K562 (cell line): ENCODE measurements at regions not wholly inside any gene's neighbourhood (a gene's known extent, or its start where the extent isn't known, plus 50 kb on each side); places are given as distances from the start of the nearest gene placed in this dataset.
"Not testable (repeated sequence)": the region's sequence is repeated elsewhere in the genome, so short reads cannot be mapped to it uniquely, and the experiment has no call there.

Experiments used
- EZH2 ChIP-seq: IDR thresholded peaks from 2 replicates; pipeline ENCODE4 v1.6.1; 2012; ENCODE audit warnings: low read depth, mild to moderate bottlenecking, inconsistent platforms, low read length, borderline replicate concordance
- FIP1L1 ChIP-seq: fragments of 200-400 bp; formaldehyde crosslinking; IDR thresholded peaks from 2 replicates; pipeline ENCODE4 v1.6.1; 2018; ENCODE audit warnings: mild to moderate bottlenecking, low read depth, low read length; ENCODE audit not compliant: poor library complexity, severe bottlenecking
- FOS ChIP-seq: IDR thresholded peaks from 3 replicates; pipeline ENCODE4 v1.6.1; 2011; ENCODE audit not compliant: insufficient read length; ENCODE audit errors: extremely low read depth
- NRF1 ChIP-seq, 2 experiments: fragments of 450-650 bp; IDR thresholded peaks in 1 of 2; conservative IDR thresholded peaks in 1 of 2; 2 replicates each; pipeline ENCODE4 v1.6.1; 2014; ENCODE audit warnings: mild to moderate bottlenecking in 2 of 2
- POLR2A ChIP-seq: fragments of 450-650 bp; conservative IDR thresholded peaks from 2 replicates; pipeline ENCODE4 v1.6.1; 2016
- TRIM28 ChIP-seq: fragments of 450-650 bp; IDR thresholded peaks from 2 replicates; pipeline ENCODE4 v1.6.1; 2017
- ZFP1 ChIP-seq: fragments of 450-650 bp; formaldehyde crosslinking; IDR thresholded peaks from 2 replicates; pipeline ENCODE4 v1.4.0; 2020; ENCODE audit warnings: mild to moderate bottlenecking, mixed read lengths
- ZNF354B ChIP-seq: fragments of 250-450 bp; sonication (Bioruptor Pico); IDR thresholded peaks from 2 replicates; pipeline ENCODE4 v1.4.0; 2020
- ZNF740 ChIP-seq, 3 experiments: fragments of 200-800 bp in 1 of 3; sonication (Bioruptor generic) in 1 of 3; sonication (generic) in 1 of 3; formaldehyde crosslinking in 1 of 3; IDR thresholded peaks; 2 replicates each; pipeline versions ENCODE4 v1.6.1 to v1.8.0; 2016 to 2022; ENCODE audit warnings: mild to moderate bottlenecking in 2 of 3, missing compliant biosample characterization in 2 of 3, missing genetic modification characterization in 2 of 3, missing genetic modification reagents in 1 of 3
- TF ChIP-seq, protein P1 (sequence below), 3 experiments: IDR thresholded peaks in 2 of 3; conservative IDR thresholded peaks in 1 of 3; 2 replicates each; pipeline ENCODE4 v1.5.1; 2011 to 2012; ENCODE audit warnings: low read length in 3 of 3, mild to moderate bottlenecking in 3 of 3, control low read depth in 2 of 3, improper control_type of control experiment in 1 of 3, inconsistent platforms in 1 of 3, low read depth in 1 of 3, mixed read lengths in 1 of 3, moderate library complexity in 1 of 3; ENCODE audit not compliant: insufficient read depth in 2 of 3
- TF ChIP-seq, protein P2 (sequence below): sonication (generic); formaldehyde crosslinking; IDR thresholded peaks from 2 replicates; pipeline ENCODE4 v1.8.1; 2023; ENCODE audit warnings: mild to moderate bottlenecking, missing genetic modification reagents

DNA sequence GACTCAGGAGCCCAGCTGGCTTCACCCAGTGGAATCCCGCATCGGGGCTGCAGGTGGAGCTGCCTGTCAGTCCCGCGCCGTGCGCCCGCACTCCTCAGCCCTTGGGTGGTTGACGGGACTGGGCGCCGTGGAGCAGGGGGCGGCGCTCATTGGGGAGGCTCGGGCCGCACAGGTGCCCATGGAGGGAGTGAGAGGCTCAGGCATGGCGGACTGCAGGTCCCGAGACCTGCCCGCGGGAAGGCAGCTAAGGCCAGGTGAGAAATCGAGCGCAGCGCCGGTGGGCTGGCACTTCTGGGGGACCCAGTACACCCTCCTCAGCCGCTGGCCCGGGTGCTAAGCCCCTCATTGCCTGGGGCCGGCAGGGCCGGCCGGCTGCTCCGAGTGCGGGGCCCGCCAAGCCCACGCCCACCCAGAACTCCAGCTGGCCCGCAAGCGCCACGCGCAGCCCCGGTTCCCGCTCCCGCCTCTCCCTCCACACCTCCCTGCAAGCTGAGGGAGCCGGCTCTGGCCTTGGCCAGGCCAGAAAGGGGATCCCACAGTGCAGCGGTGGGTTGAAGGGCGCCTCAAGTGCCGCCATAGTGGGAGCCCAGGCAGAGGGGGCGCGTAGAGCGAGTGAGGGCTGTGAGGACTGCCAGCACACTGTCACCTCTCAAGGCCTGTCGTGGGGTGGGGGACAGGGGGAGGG lies 314.6 kb upstream of the MAGI2 start:
- TF ChIP-seq, protein P1, sequence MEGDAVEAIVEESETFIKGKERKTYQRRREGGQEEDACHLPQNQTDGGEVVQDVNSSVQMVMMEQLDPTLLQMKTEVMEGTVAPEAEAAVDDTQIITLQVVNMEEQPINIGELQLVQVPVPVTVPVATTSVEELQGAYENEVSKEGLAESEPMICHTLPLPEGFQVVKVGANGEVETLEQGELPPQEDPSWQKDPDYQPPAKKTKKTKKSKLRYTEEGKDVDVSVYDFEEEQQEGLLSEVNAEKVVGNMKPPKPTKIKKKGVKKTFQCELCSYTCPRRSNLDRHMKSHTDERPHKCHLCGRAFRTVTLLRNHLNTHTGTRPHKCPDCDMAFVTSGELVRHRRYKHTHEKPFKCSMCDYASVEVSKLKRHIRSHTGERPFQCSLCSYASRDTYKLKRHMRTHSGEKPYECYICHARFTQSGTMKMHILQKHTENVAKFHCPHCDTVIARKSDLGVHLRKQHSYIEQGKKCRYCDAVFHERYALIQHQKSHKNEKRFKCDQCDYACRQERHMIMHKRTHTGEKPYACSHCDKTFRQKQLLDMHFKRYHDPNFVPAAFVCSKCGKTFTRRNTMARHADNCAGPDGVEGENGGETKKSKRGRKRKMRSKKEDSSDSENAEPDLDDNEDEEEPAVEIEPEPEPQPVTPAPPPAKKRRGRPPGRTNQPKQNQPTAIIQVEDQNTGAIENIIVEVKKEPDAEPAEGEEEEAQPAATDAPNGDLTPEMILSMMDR (IDR thresholded peaks at IDR 0.05 in 2 of 3, conservative IDR thresholded peaks at IDR 0.05 in 1 of 3; ENCODE audit: insufficient read depth in 2 of 3, low read depth in 1 of 3, low read length in 3 of 3) = not testable (repeated sequence)
- not testable (repeated sequence) for TF ChIP-seq ZNF354B (CRISPR knock-in tag); ZNF740 (CRISPR knock-in tag; IDR thresholded peaks at IDR 0.05); ZNF740 (tag; IDR thresholded peaks at IDR 0.05); NRF1 (conservative IDR thresholded peaks at IDR 0.05 in 1 of 2, IDR thresholded peaks at IDR 0.05 in 1 of 2); FOS; ZFP1 (CRISPR knock-in tag); POLR2A; EZH2; TRIM28; FIP1L1
- TF ChIP-seq, protein P2, sequence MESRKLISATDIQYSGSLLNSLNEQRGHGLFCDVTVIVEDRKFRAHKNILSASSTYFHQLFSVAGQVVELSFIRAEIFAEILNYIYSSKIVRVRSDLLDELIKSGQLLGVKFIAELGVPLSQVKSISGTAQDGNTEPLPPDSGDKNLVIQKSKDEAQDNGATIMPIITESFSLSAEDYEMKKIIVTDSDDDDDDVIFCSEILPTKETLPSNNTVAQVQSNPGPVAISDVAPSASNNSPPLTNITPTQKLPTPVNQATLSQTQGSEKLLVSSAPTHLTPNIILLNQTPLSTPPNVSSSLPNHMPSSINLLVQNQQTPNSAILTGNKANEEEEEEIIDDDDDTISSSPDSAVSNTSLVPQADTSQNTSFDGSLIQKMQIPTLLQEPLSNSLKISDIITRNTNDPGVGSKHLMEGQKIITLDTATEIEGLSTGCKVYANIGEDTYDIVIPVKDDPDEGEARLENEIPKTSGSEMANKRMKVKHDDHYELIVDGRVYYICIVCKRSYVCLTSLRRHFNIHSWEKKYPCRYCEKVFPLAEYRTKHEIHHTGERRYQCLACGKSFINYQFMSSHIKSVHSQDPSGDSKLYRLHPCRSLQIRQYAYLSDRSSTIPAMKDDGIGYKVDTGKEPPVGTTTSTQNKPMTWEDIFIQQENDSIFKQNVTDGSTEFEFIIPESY (CRISPR knock-in tag) = not testable (repeated sequence)
